ENCODE measurements at regions not wholly inside any gene's neighbourhood (a gene's known extent, or its start where the extent isn't known, plus 50 kb on each side); places are given as distances from the start of the nearest gene placed in this dataset.

DNA sequence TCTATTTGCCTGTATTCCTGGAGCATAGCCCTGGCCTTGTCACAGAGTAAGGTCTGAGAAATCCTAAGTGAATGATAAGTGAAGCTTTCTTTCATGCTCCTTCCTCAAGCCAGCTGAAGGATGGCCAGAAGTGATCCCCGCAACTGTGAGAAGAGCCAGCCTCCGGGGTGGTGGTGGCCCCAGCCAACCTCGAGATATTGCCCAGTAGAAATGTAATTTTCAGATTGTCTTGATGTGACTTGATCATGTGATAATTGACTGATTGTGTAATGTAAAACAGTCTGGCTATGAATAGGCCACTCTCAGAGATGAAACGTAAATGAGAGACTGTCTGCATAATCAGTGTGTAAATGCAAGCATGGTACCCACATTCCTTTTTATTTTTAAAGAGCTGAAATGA is 242.4 kb upstream of the CAMK1G start:
- Histone ChIP-seq H3K9me3 (no peaks in the 10 kb centered on the region), H3K36me3 (no peaks in the 10 kb centered on the region), H3K27ac (no peak overlapping the region), H3K27me3 (no peaks in the 10 kb centered on the region), H3K4me1 (peaks cover 6% of the 10 kb centered on the region), H3K4me3 (no peak overlapping the region)
- no peak for DNase-seq (ENCODE audit: low spot score in 2 of 2)
- TF ChIP-seq EP300 (IDR thresholded peaks at IDR 0.05): no peak
- TF ChIP-seq POLR2A (IDR thresholded peaks at IDR 0.05): no peak
- TF ChIP-seq, protein P1, sequence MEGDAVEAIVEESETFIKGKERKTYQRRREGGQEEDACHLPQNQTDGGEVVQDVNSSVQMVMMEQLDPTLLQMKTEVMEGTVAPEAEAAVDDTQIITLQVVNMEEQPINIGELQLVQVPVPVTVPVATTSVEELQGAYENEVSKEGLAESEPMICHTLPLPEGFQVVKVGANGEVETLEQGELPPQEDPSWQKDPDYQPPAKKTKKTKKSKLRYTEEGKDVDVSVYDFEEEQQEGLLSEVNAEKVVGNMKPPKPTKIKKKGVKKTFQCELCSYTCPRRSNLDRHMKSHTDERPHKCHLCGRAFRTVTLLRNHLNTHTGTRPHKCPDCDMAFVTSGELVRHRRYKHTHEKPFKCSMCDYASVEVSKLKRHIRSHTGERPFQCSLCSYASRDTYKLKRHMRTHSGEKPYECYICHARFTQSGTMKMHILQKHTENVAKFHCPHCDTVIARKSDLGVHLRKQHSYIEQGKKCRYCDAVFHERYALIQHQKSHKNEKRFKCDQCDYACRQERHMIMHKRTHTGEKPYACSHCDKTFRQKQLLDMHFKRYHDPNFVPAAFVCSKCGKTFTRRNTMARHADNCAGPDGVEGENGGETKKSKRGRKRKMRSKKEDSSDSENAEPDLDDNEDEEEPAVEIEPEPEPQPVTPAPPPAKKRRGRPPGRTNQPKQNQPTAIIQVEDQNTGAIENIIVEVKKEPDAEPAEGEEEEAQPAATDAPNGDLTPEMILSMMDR (IDR thresholded peaks at IDR 0.05): no peak
- WGBS: 41% methylated on average over 4 of the region's 4 CpGs

GRCh38 chr1:209341673-209342420 is 241.7 kb upstream of the CAMK1G start:
- peaks cover 6% of the 10 kb centered on the region for H3K4me1 ChIP-seq
- WGBS: 85% methylated on average over 8 of the region's 8 CpGs
- no peak overlapping the region for H3K27ac ChIP-seq
- no peaks in the 10 kb centered on the region for H3K27me3 ChIP-seq
- no peaks in the 10 kb centered on the region for H3K36me3 ChIP-seq
- no peaks in the 10 kb centered on the region for H3K9me3 ChIP-seq
- DNase-seq (ENCODE audit: low spot score in 2 of 2): no peak
- TF ChIP-seq, protein P1 (IDR thresholded peaks at IDR 0.05): no peak
- no peak for TF ChIP-seq EP300 (IDR thresholded peaks at IDR 0.05)
- no peak for TF ChIP-seq POLR2A (IDR thresholded peaks at IDR 0.05)
- TF ChIP-seq POLR2AphosphoS5 (IDR thresholded peaks at IDR 0.05): no peak
- H3K4me3 ChIP-seq: no peak overlapping the region

GRCh38 chr1:209342441-209343175 is 240.9 kb upstream of the CAMK1G start:
- WGBS: 41% methylated on average over 9 of the region's 9 CpGs
- Histone ChIP-seq H3K4me1 (peaks cover 6% of the 10 kb centered on the region), H3K27ac (no peak overlapping the region), H3K36me3 (no peaks in the 10 kb centered on the region), H3K27me3 (no peaks in the 10 kb centered on the region), H3K4me3 (no peak overlapping the region), H3K9me3 (no peaks in the 10 kb centered on the region)
- DNase-seq (ENCODE audit: low spot score in 2 of 2): no peak
- TF ChIP-seq EP300 (IDR thresholded peaks at IDR 0.05) (no peak), POLR2AphosphoS5 (IDR thresholded peaks at IDR 0.05) (no peak), POLR2A (IDR thresholded peaks at IDR 0.05) (no peak)
- TF ChIP-seq, protein P1 (IDR thresholded peaks at IDR 0.05): no peak

DNA sequence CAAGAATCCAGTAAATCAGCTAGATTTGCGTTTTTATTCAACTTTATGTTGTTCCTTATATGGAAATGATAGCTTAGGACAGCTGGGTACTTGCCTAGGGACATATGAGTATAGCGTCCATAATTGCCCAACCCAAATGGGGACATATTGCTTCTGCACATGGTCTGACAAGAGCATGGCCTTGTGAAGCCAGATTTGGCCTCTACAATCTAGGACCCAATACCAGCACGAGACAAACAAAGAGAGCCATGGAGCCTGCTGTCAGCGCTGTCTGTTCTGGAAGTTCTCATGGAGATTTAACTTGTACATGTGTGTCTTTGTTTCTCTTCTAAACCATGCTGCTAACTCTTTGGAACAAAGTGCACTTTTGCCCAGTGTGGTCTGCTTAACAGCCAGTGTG is 240.0 kb upstream of the CAMK1G start:
- Histone ChIP-seq H3K4me1 (peaks cover 6% of the 10 kb centered on the region), H3K27me3 (no peaks in the 10 kb centered on the region), H3K9me3 (no peaks in the 10 kb centered on the region), H3K36me3 (no peaks in the 10 kb centered on the region), H3K4me3 (no peak overlapping the region), H3K27ac (no peak overlapping the region)
- no peak for DNase-seq (ENCODE audit: low spot score in 2 of 2)
- WGBS: 78% methylated on average over 4 of the region's 4 CpGs
- TF ChIP-seq POLR2A (IDR thresholded peaks at IDR 0.05) (no peak), POLR2AphosphoS5 (IDR thresholded peaks at IDR 0.05) (no peak), EP300 (IDR thresholded peaks at IDR 0.05) (no peak)
- TF ChIP-seq, protein P1 (IDR thresholded peaks at IDR 0.05): no peak

- no peaks in the 10 kb centered on the region for H3K9me3 ChIP-seq
- H3K4me3 ChIP-seq: no peak overlapping the region
- no peak overlapping the region for H3K27ac ChIP-seq
- 39% methylated on average over 2 of the region's 2 CpGs for WGBS
- TF ChIP-seq, protein P1 (IDR thresholded peaks at IDR 0.05): no peak
- no peak for TF ChIP-seq EP300 (IDR thresholded peaks at IDR 0.05)
- TF ChIP-seq POLR2AphosphoS5 (IDR thresholded peaks at IDR 0.05): no peak
- no peak for TF ChIP-seq POLR2A (IDR thresholded peaks at IDR 0.05)
- H3K36me3 ChIP-seq: no peaks in the 10 kb centered on the region
- no peak for DNase-seq (ENCODE audit: low spot score in 2 of 2)
- H3K27me3 ChIP-seq: no peaks in the 10 kb centered on the region
- H3K4me1 ChIP-seq: peaks cover 6% of the 10 kb centered on the region
Observed at GRCh38 chr1:209344156-209344555, 239.4 kb upstream of the CAMK1G start.
